ENCODE measurements at regions not wholly inside any gene's neighbourhood (a gene's known extent, or its start where the extent isn't known, plus 50 kb on each side); places are given as distances from the start of the nearest gene placed in this dataset.
"Not testable (repeated sequence)": the region's sequence is repeated elsewhere in the genome, so short reads cannot be mapped to it uniquely, and the experiment has no call there.

- no peak overlapping the region for H3K4me2 ChIP-seq (ENCODE audit: low read length)
- ATAC-seq (no peak), DNase-seq (no peak)
- H3K36me3 ChIP-seq (ENCODE audit: low read depth, low read length): no peaks in the 10 kb centered on the region
- H3F3A ChIP-seq (ENCODE audit: low read length, unreplicated experiment): no peaks in the 10 kb centered on the region
- no peaks in the 10 kb centered on the region for H3K9me3 ChIP-seq (ENCODE audit: low read length)
- no TSS peak for BruUV-seq (replicated peaks)
- H3K9ac ChIP-seq (ENCODE audit: low read length): no peak overlapping the region
- POLR2A ChIA-PET (ENCODE audit: unreplicated experiment): no interaction called here
- H3K4me1 ChIP-seq (ENCODE audit: insufficient read depth, low read length): no peaks in the 10 kb centered on the region
- intact Hi-C loops (cut with micrococcal nuclease): no loop called here
- H3K9me2 ChIP-seq (replicated peaks; ENCODE audit: low read length): no peaks in the 10 kb centered on the region
- CTCF ChIA-PET: interaction anchor here (0.7 kb wide), 1 partner anchor 154 kb away, joined by 3 read pairs; no protein-coding TSS in a partner anchor
- H2AFZ ChIP-seq (ENCODE audit: low read length): no peak overlapping the region
- TF ChIP-seq EZH2phosphoT487 (IDR thresholded peaks at IDR 0.05; ENCODE audit: borderline replicate concordance, low read length) (no peak), EZH2 (IDR thresholded peaks at IDR 0.05; ENCODE audit: low read length, unreplicated experiment) (no peak), CTCF (conservative IDR thresholded peaks at IDR 0.05; ENCODE audit: low read depth, low read length) (no peak)
- H3K27me3 ChIP-seq (ENCODE audit: low read length): peaks cover 3% of the 10 kb centered on the region; the same call in 1 of the 2 replicates
- H3K27ac ChIP-seq (ENCODE audit: low read length): no peak overlapping the region
- no peaks in the 10 kb centered on the region for H4K20me1 ChIP-seq (ENCODE audit: low read length)
- H3K4me3 ChIP-seq (ENCODE audit: low read length): no peak overlapping the region
- no peaks in the 10 kb centered on the region for H3K79me2 ChIP-seq (ENCODE audit: low read length)
Observed at GRCh38 chr1:177411381-177411780, 240.6 kb downstream of the BRINP2 start.

- no TSS peak for BruUV-seq (replicated peaks)
- Histone ChIP-seq H3K79me2 (ENCODE audit: low read length) (no peaks in the 10 kb centered on the region), H3K9me2 (replicated peaks; ENCODE audit: low read length) (no peaks in the 10 kb centered on the region), H3K9ac (ENCODE audit: low read length) (no peak overlapping the region), H3K9me3 (ENCODE audit: low read length) (no peaks in the 10 kb centered on the region), H3K36me3 (ENCODE audit: low read depth, low read length) (no peaks in the 10 kb centered on the region), H3F3A (ENCODE audit: low read length, unreplicated experiment) (no peaks in the 10 kb centered on the region), H3K4me3 (ENCODE audit: low read length) (no peak overlapping the region), H3K4me2 (ENCODE audit: low read length) (no peak overlapping the region), H3K27ac (ENCODE audit: low read length) (no peak overlapping the region), H4K20me1 (ENCODE audit: low read length) (no peaks in the 10 kb centered on the region), H3K27me3 (ENCODE audit: low read length) (peaks cover 3% of the 10 kb centered on the region; the same call in 1 of the 2 replicates), H2AFZ (ENCODE audit: low read length) (no peak overlapping the region), H3K4me1 (ENCODE audit: insufficient read depth, low read length) (no peaks in the 10 kb centered on the region)
- POLR2A ChIA-PET (ENCODE audit: unreplicated experiment): no interaction called here
- no peak for ATAC-seq
- TF ChIP-seq EZH2phosphoT487 (IDR thresholded peaks at IDR 0.05; ENCODE audit: borderline replicate concordance, low read length) (no peak), CTCF (conservative IDR thresholded peaks at IDR 0.05; ENCODE audit: low read depth, low read length) (no peak), EZH2 (IDR thresholded peaks at IDR 0.05; ENCODE audit: low read length, unreplicated experiment) (no peak)
- intact Hi-C loops (cut with micrococcal nuclease): no loop called here
- DNase-seq: no peak
- CTCF ChIA-PET: no interaction called here
Observed at GRCh38 chr1:177410179-177410766, 239.5 kb downstream of the BRINP2 start.

- POLR2A ChIA-PET (ENCODE audit: unreplicated experiment); CTCF ChIA-PET; BruUV-seq (replicated peaks): not testable (repeated sequence)
Observed at GRCh38 chr1:177406323-177406722, 235.6 kb downstream of the BRINP2 start.

More at GRCh38 chr1:177406323-177406722, 235.6 kb downstream of the BRINP2 start:
- H3F3A ChIP-seq (ENCODE audit: low read length, unreplicated experiment); H3K36me3 ChIP-seq (ENCODE audit: low read depth, low read length); H3K9me2 ChIP-seq (replicated peaks; ENCODE audit: low read length); H3K9me3 ChIP-seq (ENCODE audit: low read length); H3K27ac ChIP-seq (ENCODE audit: low read length); DNase-seq; intact Hi-C loops (cut with micrococcal nuclease); H3K9ac ChIP-seq (ENCODE audit: low read length); H3K4me3 ChIP-seq (ENCODE audit: low read length); H4K20me1 ChIP-seq (ENCODE audit: low read length); H3K4me1 ChIP-seq (ENCODE audit: insufficient read depth, low read length); ATAC-seq; H3K4me2 ChIP-seq (ENCODE audit: low read length); H2AFZ ChIP-seq (ENCODE audit: low read length); H3K27me3 ChIP-seq (ENCODE audit: low read length); H3K79me2 ChIP-seq (ENCODE audit: low read length): not testable (repeated sequence)

Data from PC-3 (cell line).